IPS-20b (cell line): ENCODE measurements at regions not wholly inside any gene's neighbourhood (a gene's known extent, or its start where the extent isn't known, plus 50 kb on each side); places are given as distances from the start of the nearest gene placed in this dataset.
"Not testable (repeated sequence)": the region's sequence is repeated elsewhere in the genome, so short reads cannot be mapped to it uniquely, and the experiment has no call there.

ENCODE experiments used
- H3K27ac ChIP-seq: one replicate; pipeline ENCODE4 v1.5.1; 2013; ENCODE audit warnings: low read length
- H3K27me3 ChIP-seq: 2 replicates; pipeline ENCODE4 v1.6.1; 2013; ENCODE audit warnings: mild to moderate bottlenecking, low read length, inconsistent platforms; ENCODE audit not compliant: insufficient read depth
- H3K36me3 ChIP-seq: 2 replicates; pipeline ENCODE4 v1.6.1; 2013; ENCODE audit warnings: low read depth, mild to moderate bottlenecking, inconsistent platforms, low read length, moderate library complexity; ENCODE audit not compliant: insufficient read depth
- H3K4me1 ChIP-seq: 2 replicates; pipeline ENCODE4 v1.6.1; 2013; ENCODE audit warnings: mild to moderate bottlenecking, control low read depth, inconsistent platforms, low read length, moderate library complexity; ENCODE audit not compliant: insufficient read depth
- H3K4me3 ChIP-seq: 2 replicates; pipeline ENCODE4 v1.5.1; 2013; ENCODE audit warnings: mild to moderate bottlenecking, low read length, inconsistent platforms
- H3K9ac ChIP-seq: 2 replicates; pipeline ENCODE4 v1.6.1; 2013; ENCODE audit warnings: low read depth, mild to moderate bottlenecking, inconsistent platforms, low read length, moderate library complexity
- H3K9me3 ChIP-seq: 2 replicates; pipeline ENCODE4 v1.6.1; 2013; ENCODE audit warnings: mild to moderate bottlenecking, low read depth, low read length, inconsistent platforms; ENCODE audit not compliant: insufficient read depth

DNA sequence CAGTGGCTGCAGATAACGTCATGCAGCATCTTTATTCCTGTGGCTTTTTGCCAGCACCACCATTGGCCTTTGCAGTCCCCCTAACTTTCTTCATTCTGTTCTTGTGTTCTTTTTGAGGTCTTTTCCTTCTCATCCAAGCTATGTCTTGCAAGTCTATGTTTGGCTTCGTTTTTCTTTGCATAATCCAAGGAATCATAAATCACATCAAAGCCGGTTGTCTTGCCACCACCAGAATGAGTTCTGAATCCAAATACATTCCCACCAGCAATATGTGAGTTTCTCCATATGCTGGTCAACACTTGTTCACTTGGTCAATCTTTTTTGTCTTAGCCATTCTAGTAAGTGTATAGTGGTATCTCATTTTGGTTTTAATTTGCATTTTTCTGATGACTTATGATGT, 70.6 kb upstream of the AK4 start:
- Histone ChIP-seq H3K4me3 (no peak overlapping the region), H3K4me1 (no peaks in the 10 kb centered on the region), H3K27ac (no peak overlapping the region), H3K9ac (no peak overlapping the region), H3K27me3 (no peaks in the 10 kb centered on the region; the same call in 1 of the 2 replicates), H3K36me3 (no peaks in the 10 kb centered on the region), H3K9me3 (no peaks in the 10 kb centered on the region)

DNA sequence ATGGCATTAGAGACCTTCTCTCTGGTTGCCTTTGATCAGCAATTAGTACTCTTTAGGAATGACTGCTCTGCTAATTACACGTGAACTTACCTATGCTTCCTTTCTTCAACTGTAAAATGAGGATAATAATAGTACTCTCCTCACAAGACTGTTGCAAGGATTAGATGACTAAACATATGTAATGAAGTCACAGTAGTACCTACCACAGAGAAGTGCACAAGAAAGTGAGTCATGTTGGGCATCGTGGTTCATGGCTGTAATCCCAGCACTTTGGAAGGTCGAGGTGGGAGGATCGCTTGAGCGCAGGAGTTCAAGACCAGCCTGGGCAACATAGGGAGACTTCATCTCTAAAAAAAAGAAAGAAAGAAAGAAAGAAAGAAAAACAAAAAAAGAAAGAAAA, 68.1 kb upstream of the AK4 start:
- Histone ChIP-seq H3K27me3 (no peaks in the 10 kb centered on the region), H3K4me1 (no peaks in the 10 kb centered on the region), H3K9me3 (no peaks in the 10 kb centered on the region), H3K4me3 (no peak overlapping the region), H3K36me3 (no peaks in the 10 kb centered on the region), H3K27ac (no peak overlapping the region), H3K9ac (no peak overlapping the region)

DNA sequence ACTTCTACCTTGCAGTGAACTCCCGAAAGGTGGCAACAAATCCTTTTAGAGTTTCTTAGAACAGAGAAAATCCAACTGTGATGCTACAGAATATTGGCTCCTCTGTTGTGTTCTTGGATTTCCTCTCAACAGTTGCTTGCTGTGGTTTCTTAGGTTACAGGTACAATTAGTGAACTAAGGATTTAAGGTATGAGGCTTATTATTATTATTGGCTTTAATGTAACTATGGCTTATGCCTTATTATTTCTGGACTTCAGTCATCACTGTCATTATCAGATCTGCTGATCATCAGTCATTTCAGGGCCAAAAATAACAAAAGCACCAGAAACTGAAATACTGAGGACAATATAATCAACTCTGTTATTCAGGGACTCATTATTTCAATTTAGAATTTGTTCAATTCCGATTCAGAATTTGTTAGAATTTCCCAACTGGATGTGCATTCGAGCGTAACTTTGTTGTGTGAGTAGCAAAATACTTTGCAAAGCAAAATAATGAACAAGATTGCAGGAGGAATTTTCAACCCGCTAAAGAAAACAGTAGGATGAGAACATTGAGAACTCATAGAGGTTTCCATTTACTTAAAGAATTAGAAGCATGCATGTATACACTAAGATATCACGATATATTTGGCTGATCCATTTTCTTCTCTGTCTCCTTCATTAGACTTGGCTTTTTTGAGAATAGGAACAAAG, 65.5 kb upstream of the AK4 start:
- H3K9me3 ChIP-seq = no peaks in the 10 kb centered on the region
- H3K9ac ChIP-seq = no peak overlapping the region
- H3K27me3 ChIP-seq = no peaks in the 10 kb centered on the region
- no peak overlapping the region for H3K27ac ChIP-seq
- no peak overlapping the region for H3K4me3 ChIP-seq
- H3K4me1 ChIP-seq = no peaks in the 10 kb centered on the region
- H3K36me3 ChIP-seq = no peaks in the 10 kb centered on the region

DNA sequence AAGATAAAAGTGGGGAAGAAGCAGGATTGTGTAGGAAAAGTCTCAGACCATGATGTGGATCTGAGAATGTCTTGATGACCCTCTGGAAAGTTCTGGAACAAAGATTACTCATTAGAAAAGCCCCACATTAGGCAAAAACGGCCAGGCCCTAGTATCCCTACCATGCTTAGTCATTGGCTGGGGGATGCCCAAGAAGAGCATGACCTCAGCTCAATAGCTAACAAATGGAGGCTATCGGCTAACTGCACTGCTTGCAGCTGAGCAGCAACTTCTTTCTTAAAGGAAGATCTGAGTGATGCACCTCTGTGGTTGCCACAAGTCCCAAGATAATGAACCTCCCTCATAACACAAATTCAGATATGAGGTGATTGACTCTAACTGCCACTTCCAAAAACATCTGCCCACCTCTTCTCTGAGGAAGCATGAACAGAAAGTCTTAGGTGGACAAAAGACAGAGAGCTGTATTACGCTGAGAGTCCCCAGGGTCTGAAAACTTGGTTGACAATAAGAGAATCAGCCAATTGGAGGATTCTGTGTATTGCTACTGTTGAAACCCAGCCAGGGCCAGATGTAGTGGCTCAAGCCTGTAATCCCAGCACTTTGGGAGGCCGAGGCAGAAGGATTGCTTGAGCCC, 64.6 kb upstream of the AK4 start:
- Histone ChIP-seq H3K9me3 (no peaks in the 10 kb centered on the region), H3K4me3 (no peak overlapping the region), H3K4me1 (no peaks in the 10 kb centered on the region), H3K9ac (no peak overlapping the region), H3K27ac (no peak overlapping the region), H3K36me3 (no peaks in the 10 kb centered on the region), H3K27me3 (no peaks in the 10 kb centered on the region)

DNA sequence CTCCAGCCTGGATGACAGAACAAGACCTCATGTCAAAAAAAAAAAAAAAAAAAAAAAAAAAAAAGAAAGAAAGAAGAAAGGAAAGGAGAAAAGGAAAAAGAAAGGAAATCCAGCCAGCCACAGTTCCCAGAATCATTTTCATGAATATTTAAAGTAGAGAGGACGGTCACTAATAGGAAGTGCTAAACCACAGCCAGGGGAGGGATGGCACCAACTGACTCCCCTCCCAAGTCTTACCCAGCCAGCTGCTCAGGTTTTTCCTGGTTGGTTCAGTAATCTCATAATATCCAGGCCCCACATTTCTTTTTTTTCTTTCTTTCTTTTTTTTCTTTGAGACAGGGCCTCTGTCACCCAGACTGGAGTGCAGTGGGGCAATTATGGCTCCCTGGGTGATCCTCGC, 63.9 kb upstream of the AK4 start:
- no peaks in the 10 kb centered on the region for H3K36me3 ChIP-seq
- H3K4me1 ChIP-seq = no peaks in the 10 kb centered on the region
- H3K9ac ChIP-seq = no peak overlapping the region
- no peak overlapping the region for H3K4me3 ChIP-seq
- H3K27me3 ChIP-seq = no peaks in the 10 kb centered on the region
- no peak overlapping the region for H3K27ac ChIP-seq
- H3K9me3 ChIP-seq = no peaks in the 10 kb centered on the region

DNA sequence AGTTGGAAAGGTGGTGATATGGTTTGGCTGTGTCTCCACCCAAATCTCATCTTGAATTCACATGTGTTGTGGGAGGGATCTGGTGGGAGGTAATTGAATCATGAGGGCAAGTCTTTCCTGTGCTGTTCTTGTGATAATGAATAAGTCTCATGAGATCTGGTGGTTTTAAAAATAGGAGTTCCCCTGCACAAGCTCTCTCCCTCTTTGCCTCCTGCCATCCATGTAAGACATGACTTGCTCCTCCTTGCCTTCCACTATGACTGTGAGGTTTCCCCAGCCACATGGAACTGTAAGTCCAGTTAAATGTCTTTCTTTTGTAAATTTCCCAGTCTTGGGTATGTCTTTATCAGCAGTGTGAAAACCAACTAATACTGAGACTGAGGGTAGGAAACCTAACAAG, 60.5 kb upstream of the AK4 start:
- H3K4me1 ChIP-seq, H3K27me3 ChIP-seq, H3K27ac ChIP-seq, H3K9ac ChIP-seq, H3K4me3 ChIP-seq, H3K36me3 ChIP-seq, H3K9me3 ChIP-seq: not testable (repeated sequence)

DNA sequence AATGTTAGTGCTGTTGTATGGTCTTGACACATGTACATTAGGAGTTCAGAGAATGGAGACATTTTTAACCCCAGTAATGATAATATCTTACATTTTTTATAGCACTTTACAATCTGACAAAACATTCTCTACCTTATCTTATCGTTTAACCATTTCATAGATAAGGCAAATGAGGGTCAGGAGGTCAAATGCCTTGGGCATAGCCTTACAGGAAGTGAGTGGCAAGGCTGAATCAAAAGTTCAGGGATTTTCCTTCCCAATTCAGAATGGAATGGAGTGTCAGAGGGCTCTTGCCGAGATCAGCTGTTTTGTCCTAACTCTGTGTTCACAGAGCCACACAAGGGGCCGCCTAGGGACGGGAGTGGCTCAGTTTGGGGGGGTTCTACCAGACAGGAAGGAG, 57.6 kb upstream of the AK4 start:
- Histone ChIP-seq H3K27ac (no peak overlapping the region), H3K9ac (no peak overlapping the region), H3K36me3 (no peaks in the 10 kb centered on the region), H3K9me3 (no peaks in the 10 kb centered on the region; the same call in 1 of the 2 replicates), H3K27me3 (no peaks in the 10 kb centered on the region), H3K4me3 (no peak overlapping the region), H3K4me1 (no peaks in the 10 kb centered on the region)

DNA sequence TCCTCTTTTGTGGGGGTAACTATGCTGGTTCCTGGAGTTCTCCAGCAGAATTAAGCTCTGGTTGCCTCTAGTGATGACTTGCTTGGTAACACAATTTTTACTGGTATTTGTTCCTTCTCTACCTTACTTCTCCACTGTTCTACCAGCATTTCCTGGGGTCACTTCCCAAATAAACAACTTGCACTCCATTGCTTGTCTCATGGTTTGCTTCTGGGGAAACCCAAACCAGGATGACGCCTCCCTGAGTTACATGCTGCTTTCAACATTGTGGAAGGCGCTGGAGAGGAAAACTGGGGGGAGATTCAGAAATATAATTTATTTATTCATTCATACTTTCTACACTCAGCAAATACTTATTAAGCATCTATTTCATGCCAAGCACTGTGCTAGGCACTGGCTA, 55.3 kb upstream of the AK4 start:
- no peak overlapping the region for H3K4me3 ChIP-seq
- H3K9me3 ChIP-seq = no peaks in the 10 kb centered on the region; the same call in 1 of the 2 replicates
- H3K36me3 ChIP-seq = no peaks in the 10 kb centered on the region
- no peaks in the 10 kb centered on the region for H3K27me3 ChIP-seq
- no peak overlapping the region for H3K27ac ChIP-seq
- no peaks in the 10 kb centered on the region for H3K4me1 ChIP-seq
- H3K9ac ChIP-seq = no peak overlapping the region

DNA sequence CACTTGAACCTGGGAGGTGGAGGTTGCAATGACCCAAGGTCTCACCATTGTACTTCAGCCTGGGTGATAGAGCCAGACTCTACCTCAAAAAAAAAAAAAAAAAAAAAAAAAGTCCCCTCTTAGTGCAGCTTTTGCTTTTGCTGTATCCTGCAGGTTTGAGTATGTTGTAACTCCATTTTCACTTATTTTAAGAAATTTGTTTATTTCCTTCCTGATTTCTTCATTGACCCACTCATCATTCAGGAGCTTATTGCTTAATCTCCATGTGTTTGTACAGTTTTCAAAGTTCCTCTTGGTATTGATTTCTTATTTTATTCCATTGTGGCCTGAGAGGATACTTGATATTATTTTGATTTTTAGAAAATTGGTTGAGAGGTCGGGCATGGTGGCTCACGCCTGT, 50.9 kb upstream of the AK4 start:
- Histone ChIP-seq H3K36me3 (no peaks in the 10 kb centered on the region), H3K4me3 (no peak overlapping the region), H3K9me3 (no peaks in the 10 kb centered on the region; the same call in 1 of the 2 replicates), H3K9ac (no peak overlapping the region), H3K4me1 (no peaks in the 10 kb centered on the region), H3K27me3 (no peaks in the 10 kb centered on the region), H3K27ac (no peak overlapping the region)
